H1 (cell line): ENCODE measurements at regions not wholly inside any gene's neighbourhood (a gene's known extent, or its start where the extent isn't known, plus 50 kb on each side); places are given as distances from the start of the nearest gene placed in this dataset.
A peak's percentile ranks its signal among the peaks of the same experiment; 100 is the strongest.

Experiments
- CTCF ChIA-PET: fragments of 300-600 bp; sonication (Branson Sonifier 250); formaldehyde crosslinking; loops from one replicate; lab custom pipeline; 2021; ENCODE audit not compliant: partially characterized antibody; lab: Charles Lee
- POLR2A ChIA-PET: fragments of 300-600 bp; sonication (Branson Sonifier 250); formaldehyde crosslinking; loops from one replicate; lab custom pipeline; 2021; ENCODE audit warnings: inconsistent platforms; ENCODE audit not compliant: partially characterized antibody; lab: Charles Lee
- DNase-seq, 2 experiments: peaks; one replicate each; pipeline versions ENCODE4 v3.0.0 to v3.0.0-alpha.2; 2010 to 2022; ENCODE audit warnings: low spot score in 2 of 2, low read depth in 1 of 2, mixed read lengths in 1 of 2
- FAIRE-seq: peaks from 2 replicates; lab custom pipeline; 2011; peaks lifted over from hg19 to GRCh38; lab: Jason Lieb, UNC
- H2AFZ ChIP-seq: 2 replicates; pipeline ENCODE4 v1.8.1; 2012; ENCODE audit warnings: low read length, inconsistent platforms
- H2AK5ac ChIP-seq: 2 replicates; pipeline ENCODE4 v1.6.1; 2013; ENCODE audit warnings: low read depth, low read length
- H2BK120ac ChIP-seq: replicated peaks from 2 replicates; pipeline ENCODE3; 2013; ENCODE audit warnings: low read depth, low read length, inconsistent platforms
- H2BK12ac ChIP-seq: 2 replicates; pipeline ENCODE4 v1.6.1; 2013; ENCODE audit warnings: low read depth, low read length
- H2BK15ac ChIP-seq: 2 replicates; pipeline ENCODE4 v1.6.1; 2013; ENCODE audit warnings: low read length
- H2BK20ac ChIP-seq: 2 replicates; pipeline ENCODE4 v1.6.1; 2013; ENCODE audit warnings: low read length
- H2BK5ac ChIP-seq: 2 replicates; pipeline ENCODE4 v1.6.1; 2013; ENCODE audit warnings: low read depth, low read length
- H3K14ac ChIP-seq: 2 replicates; pipeline ENCODE4 v1.6.1; 2013; ENCODE audit warnings: inconsistent platforms; ENCODE audit not compliant: insufficient read length
- H3K18ac ChIP-seq: 2 replicates; pipeline ENCODE4 v1.6.1; 2013; ENCODE audit warnings: low read length; ENCODE audit errors: extremely low read depth
- H3K23ac ChIP-seq: 2 replicates; pipeline ENCODE4 v1.6.1; 2013; ENCODE audit warnings: inconsistent platforms; ENCODE audit not compliant: insufficient read length
- H3K23me2 ChIP-seq: 2 replicates; pipeline ENCODE4 v1.6.1; 2013; ENCODE audit warnings: low read depth, low read length
- H3K27ac ChIP-seq: 2 replicates; pipeline ENCODE4 v1.6.1; 2011; ENCODE audit warnings: low read depth, low read length, inconsistent platforms
- H3K27me3 ChIP-seq, 4 experiments: replicated peaks in 1 of 4; 1 replicate in 1 of 4; 2 replicates in 3 of 4; pipeline versions ENCODE4 v1.6.1 to v1.8.1; 2011 to 2013; ENCODE audit warnings: low read length in 3 of 4, mild to moderate bottlenecking in 3 of 4, inconsistent platforms in 2 of 4, mixed read lengths in 2 of 4, moderate library complexity in 1 of 4; ENCODE audit not compliant: control insufficient read depth in 3 of 4, insufficient read depth in 3 of 4; ENCODE audit errors: extremely low read depth in 1 of 4
- H3K36me3 ChIP-seq, 4 experiments: 2 replicates each; pipeline versions ENCODE4 v1.6.1 to v1.8.1; 2011 to 2013; ENCODE audit warnings: mild to moderate bottlenecking in 4 of 4, low read length in 3 of 4, moderate library complexity in 2 of 4, control low read depth in 1 of 4, inconsistent platforms in 1 of 4; ENCODE audit not compliant: insufficient read depth in 4 of 4, control insufficient read depth in 2 of 4
- H3K4ac ChIP-seq: replicated peaks from 2 replicates; pipeline ENCODE3; 2013; ENCODE audit warnings: low read length, low read depth, mixed read lengths, inconsistent platforms; ENCODE audit not compliant: insufficient read length
- H3K4me1 ChIP-seq, 4 experiments: replicated peaks in 1 of 4; 1 replicate in 1 of 4; 2 replicates in 3 of 4; pipeline versions ENCODE4 v1.6.1 to v1.8.1; 2011 to 2013; ENCODE audit warnings: low read length in 3 of 4, inconsistent platforms in 2 of 4, mixed read lengths in 1 of 4; ENCODE audit not compliant: insufficient read depth in 4 of 4, control insufficient read depth in 3 of 4
- H3K4me2 ChIP-seq, 2 experiments: 2 replicates each; pipeline versions ENCODE4 v1.6.1 to v1.8.1; 2011 to 2013; ENCODE audit warnings: low read depth in 2 of 2, low read length in 2 of 2, control low read depth in 1 of 2, inconsistent platforms in 1 of 2, mild to moderate bottlenecking in 1 of 2; ENCODE audit not compliant: insufficient read depth in 1 of 2
- H3K4me3 ChIP-seq, 4 experiments: fragments of 200-600, 300-600 bp in 1 of 4; sonication (generic), shearing (Covaris generic), sonication (Bioruptor Twin) in 1 of 4; 2 replicates each; pipeline versions ENCODE4 v1.5.1 to v1.8.1; 2011 to 2016; ENCODE audit warnings: low read length in 4 of 4, low read depth in 3 of 4, control low read depth in 2 of 4, inconsistent platforms in 2 of 4, mild to moderate bottlenecking in 2 of 4, mixed read lengths in 1 of 4, moderate library complexity in 1 of 4; ENCODE audit not compliant: insufficient read depth in 2 of 4; ENCODE audit errors: extremely low read depth in 1 of 4
- H3K56ac ChIP-seq: replicated peaks from 2 replicates; pipeline ENCODE3; 2013; ENCODE audit warnings: low read depth, mild to moderate bottlenecking, mixed read lengths, low read length, inconsistent platforms; ENCODE audit not compliant: insufficient read length
- H3K79me1 ChIP-seq: 2 replicates; pipeline ENCODE4 v1.6.1; 2013; ENCODE audit warnings: low read depth, low read length, control low read depth
- H3K79me2 ChIP-seq, 2 experiments: 2 replicates each; pipeline versions ENCODE4 v1.6.1 to v1.8.1; 2012 to 2013; ENCODE audit warnings: low read length in 2 of 2, mild to moderate bottlenecking in 2 of 2, inconsistent platforms in 1 of 2; ENCODE audit not compliant: insufficient read depth in 2 of 2, control insufficient read depth in 1 of 2
- H3K9ac ChIP-seq, 4 experiments: replicated peaks in 1 of 4; 1 replicate in 1 of 4; 2 replicates in 3 of 4; pipeline versions ENCODE4 v1.6.1 to v1.8.1; 2011 to 2013; ENCODE audit warnings: low read depth in 3 of 4, low read length in 3 of 4, control low read depth in 2 of 4, mild to moderate bottlenecking in 2 of 4, moderate library complexity in 2 of 4, inconsistent platforms in 1 of 4; ENCODE audit errors: extremely low read depth in 1 of 4
- H3K9me3 ChIP-seq, 2 experiments: 2 replicates each; pipeline versions ENCODE4 v1.6.1 to v1.8.1; 2012 to 2013; ENCODE audit warnings: mild to moderate bottlenecking in 2 of 2, moderate library complexity in 2 of 2, control low read depth in 1 of 2, inconsistent platforms in 1 of 2, low read depth in 1 of 2, low read length in 1 of 2, mixed read lengths in 1 of 2; ENCODE audit not compliant: insufficient read depth in 2 of 2
- H4K20me1 ChIP-seq, 2 experiments: replicated peaks in 1 of 2; 2 replicates each; pipeline versions ENCODE3 to v1.8.1; 2011 to 2013; ENCODE audit warnings: inconsistent platforms in 2 of 2, low read length in 2 of 2, mild to moderate bottlenecking in 1 of 2; ENCODE audit not compliant: insufficient read depth in 2 of 2, control insufficient read depth in 1 of 2
- H4K5ac ChIP-seq: 2 replicates; pipeline ENCODE4 v1.6.1; 2013; ENCODE audit warnings: low read length, low read depth, mixed read lengths, inconsistent platforms; ENCODE audit not compliant: insufficient read length
- H4K8ac ChIP-seq: 2 replicates; pipeline ENCODE4 v1.8.0; 2013; ENCODE audit warnings: mild to moderate bottlenecking, moderate library complexity, low read length, inconsistent platforms; ENCODE audit not compliant: insufficient read depth; ENCODE audit errors: extremely low read depth
- H4K91ac ChIP-seq: replicated peaks from 2 replicates; pipeline ENCODE3; 2013; ENCODE audit warnings: low read length, mixed read lengths, inconsistent platforms; ENCODE audit not compliant: insufficient read length
- FOSL1 ChIP-seq: IDR thresholded peaks from 2 replicates; pipeline ENCODE4 v1.6.1; 2011; ENCODE audit warnings: mild to moderate bottlenecking, low read depth, low read length, moderate library complexity; ENCODE audit not compliant: insufficient read depth
- JUN ChIP-seq: IDR thresholded peaks from 2 replicates; pipeline ENCODE4 v1.6.1; 2011; ENCODE audit warnings: low read depth, mild to moderate bottlenecking, improper control_type of control experiment, low read length
- SP2 ChIP-seq: IDR thresholded peaks from 2 replicates; pipeline ENCODE4 v1.6.1; 2012; ENCODE audit warnings: mild to moderate bottlenecking, low read length, inconsistent platforms
- SRF ChIP-seq: IDR thresholded peaks from 2 replicates; pipeline ENCODE4 v1.6.1; 2011; ENCODE audit warnings: mild to moderate bottlenecking, low read depth, low read length, moderate library complexity
- ZNF274 ChIP-seq: IDR thresholded peaks from 2 replicates; pipeline ENCODE4 v1.7.0; 2012; ENCODE audit warnings: low read length, borderline replicate concordance; ENCODE audit errors: extremely low read depth
- WGBS, 2 experiments: shearing (Covaris generic) in 1 of 2; methylation state at CpG; one replicate each; pipeline versions ENCODE4 v1.1.6 to v1.1.7; 2013 to 2015; ENCODE audit warnings: low lambda C conversion rate in 2 of 2, mixed read lengths in 2 of 2, inconsistent platforms in 1 of 2, low coverage in 1 of 2, missing lambda C conversion rate in 1 of 2; ENCODE audit not compliant: insufficient replicate concordance in 2 of 2, insufficient coverage in 1 of 2, insufficient read length in 1 of 2; ENCODE audit errors: extremely low coverage in 1 of 2, missing lambda C conversion rate in 1 of 2; 5-methylcytosine and 5-hydroxymethylcytosine counted together
- TF ChIP-seq, protein P1 (sequence below): IDR thresholded peaks from 2 replicates; pipeline ENCODE4 v1.6.1; 2012; ENCODE audit warnings: low read length, inconsistent platforms
- TF ChIP-seq, protein P2 (sequence below): IDR thresholded peaks from 2 replicates; pipeline ENCODE4 v1.6.1; 2012; ENCODE audit warnings: inconsistent platforms

DNA sequence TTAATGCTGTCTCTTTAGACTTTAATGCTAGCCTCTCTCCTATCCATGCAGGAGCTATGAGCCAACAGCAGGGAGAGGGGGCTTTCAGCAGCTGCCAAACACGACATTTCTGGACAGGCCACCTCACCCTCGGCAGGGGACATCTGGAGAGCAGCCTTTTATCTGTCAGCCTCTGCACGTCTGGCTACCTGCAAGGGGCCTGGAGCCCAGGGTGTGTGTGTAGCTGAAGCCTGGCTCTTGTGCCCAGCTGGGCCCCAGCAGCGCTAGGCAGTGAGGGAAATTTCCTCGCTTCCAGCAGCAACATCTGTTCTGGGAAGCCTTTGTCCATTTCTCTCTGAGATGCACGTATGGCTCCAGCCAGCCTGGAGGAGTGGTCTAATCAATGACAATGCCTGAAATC lies 728.7 kb upstream of the ID2 start:
- DNase-seq = no peak
- Histone ChIP-seq H3K9ac (no peak overlapping the region), H3K79me1 (no peaks in the 10 kb centered on the region), H2BK120ac (no peak overlapping the region), H4K5ac (no peak overlapping the region), H2BK20ac (no peak overlapping the region), H2AK5ac (no peak overlapping the region), H3K36me3 (no peaks in the 10 kb centered on the region), H3K4me3 (no peak overlapping the region), H2BK5ac (no peak overlapping the region), H4K91ac (no peak overlapping the region), H3K14ac (no peak overlapping the region), H3K4ac (no peak overlapping the region), H3K23ac (no peak overlapping the region), H3K27ac (no peak overlapping the region), H3K4me1 (0 out of 7 replicates have a peak, but pooled peaks cover 0 to 1% (median 0%) of the 10 kb centered on the region in 4 experiments), H3K4me2 (no peak overlapping the region), H2AFZ (0 out of 2 replicates have a peak overlapping the region, but pooled peaks have one; percentile 23), H3K9me3 (no peaks in the 10 kb centered on the region), H4K8ac (no peak overlapping the region), H2BK12ac (no peak overlapping the region), H2BK15ac (no peak overlapping the region), H3K18ac (no peak overlapping the region), H3K79me2 (no peaks in the 10 kb centered on the region), H3K27me3 (no peaks in the 10 kb centered on the region), H3K23me2 (no peaks in the 10 kb centered on the region; the same call in 1 of the 2 replicates), H3K56ac (no peak overlapping the region), H4K20me1 (no peaks in the 10 kb centered on the region)
- CTCF ChIA-PET = no interaction called here
- WGBS, 2 experiments = 95% methylated on average over 6 of the region's 6 CpGs; no CpG with 5 or more reads in 1 of the 2 experiments
- POLR2A ChIA-PET = no interaction called here
- no peak for FAIRE-seq
- no peak for TF ChIP-seq ZNF274
- TF ChIP-seq SP2 = no peak
- TF ChIP-seq SRF = no peak
- no peak for TF ChIP-seq FOSL1
- TF ChIP-seq, protein P1, sequence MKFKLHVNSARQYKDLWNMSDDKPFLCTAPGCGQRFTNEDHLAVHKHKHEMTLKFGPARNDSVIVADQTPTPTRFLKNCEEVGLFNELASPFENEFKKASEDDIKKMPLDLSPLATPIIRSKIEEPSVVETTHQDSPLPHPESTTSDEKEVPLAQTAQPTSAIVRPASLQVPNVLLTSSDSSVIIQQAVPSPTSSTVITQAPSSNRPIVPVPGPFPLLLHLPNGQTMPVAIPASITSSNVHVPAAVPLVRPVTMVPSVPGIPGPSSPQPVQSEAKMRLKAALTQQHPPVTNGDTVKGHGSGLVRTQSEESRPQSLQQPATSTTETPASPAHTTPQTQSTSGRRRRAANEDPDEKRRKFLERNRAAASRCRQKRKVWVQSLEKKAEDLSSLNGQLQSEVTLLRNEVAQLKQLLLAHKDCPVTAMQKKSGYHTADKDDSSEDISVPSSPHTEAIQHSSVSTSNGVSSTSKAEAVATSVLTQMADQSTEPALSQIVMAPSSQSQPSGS = no peak
- no peak for TF ChIP-seq JUN
- TF ChIP-seq, protein P2, sequence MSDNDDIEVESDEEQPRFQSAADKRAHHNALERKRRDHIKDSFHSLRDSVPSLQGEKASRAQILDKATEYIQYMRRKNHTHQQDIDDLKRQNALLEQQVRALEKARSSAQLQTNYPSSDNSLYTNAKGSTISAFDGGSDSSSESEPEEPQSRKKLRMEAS = no peak
